VCaP (cell line): ENCODE measurements at regions not wholly inside any gene's neighbourhood (a gene's known extent, or its start where the extent isn't known, plus 50 kb on each side); places are given as distances from the start of the nearest gene placed in this dataset.
A peak's percentile ranks its signal among the peaks of the same experiment; 100 is the strongest.

Source experiments
- H3K27ac ChIP-seq: fragments of 450-650 bp; 2 replicates; pipeline ENCODE4 v1.5.1; 2017
- TF ChIP-seq, protein P1 (sequence below): fragments of 450-650 bp; conservative IDR thresholded peaks from 2 replicates; pipeline ENCODE4 v1.5.1; 2017; ENCODE audit warnings: mild to moderate bottlenecking, moderate library complexity

- no peak overlapping the region; the same call in 1 of the 2 replicates for H3K27ac ChIP-seq
- TF ChIP-seq, protein P1, sequence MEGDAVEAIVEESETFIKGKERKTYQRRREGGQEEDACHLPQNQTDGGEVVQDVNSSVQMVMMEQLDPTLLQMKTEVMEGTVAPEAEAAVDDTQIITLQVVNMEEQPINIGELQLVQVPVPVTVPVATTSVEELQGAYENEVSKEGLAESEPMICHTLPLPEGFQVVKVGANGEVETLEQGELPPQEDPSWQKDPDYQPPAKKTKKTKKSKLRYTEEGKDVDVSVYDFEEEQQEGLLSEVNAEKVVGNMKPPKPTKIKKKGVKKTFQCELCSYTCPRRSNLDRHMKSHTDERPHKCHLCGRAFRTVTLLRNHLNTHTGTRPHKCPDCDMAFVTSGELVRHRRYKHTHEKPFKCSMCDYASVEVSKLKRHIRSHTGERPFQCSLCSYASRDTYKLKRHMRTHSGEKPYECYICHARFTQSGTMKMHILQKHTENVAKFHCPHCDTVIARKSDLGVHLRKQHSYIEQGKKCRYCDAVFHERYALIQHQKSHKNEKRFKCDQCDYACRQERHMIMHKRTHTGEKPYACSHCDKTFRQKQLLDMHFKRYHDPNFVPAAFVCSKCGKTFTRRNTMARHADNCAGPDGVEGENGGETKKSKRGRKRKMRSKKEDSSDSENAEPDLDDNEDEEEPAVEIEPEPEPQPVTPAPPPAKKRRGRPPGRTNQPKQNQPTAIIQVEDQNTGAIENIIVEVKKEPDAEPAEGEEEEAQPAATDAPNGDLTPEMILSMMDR: peak; percentile 88
Observed at GRCh38 chr12:19572920-19573558, 133.7 kb downstream of the AEBP2 start.

- TF ChIP-seq, protein P1: no peak
- no peak overlapping the region; the same call in 1 of the 2 replicates for H3K27ac ChIP-seq
Observed at GRCh38 chr12:19573866-19574265, 134.6 kb downstream of the AEBP2 start.

DNA sequence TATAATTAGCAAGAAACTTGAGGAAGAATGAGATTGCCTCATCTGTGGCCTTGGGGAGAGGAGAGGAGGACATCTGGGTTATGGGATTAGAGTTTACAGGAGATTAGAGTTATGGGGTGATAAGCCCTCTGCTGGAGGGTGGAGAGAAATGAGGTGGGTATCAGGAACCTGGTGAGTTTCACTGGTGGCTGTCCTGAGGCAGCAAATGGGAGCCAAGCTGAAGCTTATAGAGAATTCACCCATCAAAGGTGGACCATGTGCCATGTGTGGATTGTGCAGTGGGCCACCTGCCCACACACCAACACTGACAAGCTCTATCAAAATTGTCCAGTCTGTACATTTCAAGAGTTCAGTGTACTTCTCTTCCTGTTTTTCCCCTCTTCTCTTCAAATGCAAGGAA, 135.3 kb downstream of the AEBP2 start:
- TF ChIP-seq, protein P1: no peak
- no peak overlapping the region for H3K27ac ChIP-seq

GRCh38 chr12:19575337-19576243, 136.3 kb downstream of the AEBP2 start:
- H3K27ac ChIP-seq: peak overlapping the region; percentile 56
- TF ChIP-seq, protein P1: no peak

DNA sequence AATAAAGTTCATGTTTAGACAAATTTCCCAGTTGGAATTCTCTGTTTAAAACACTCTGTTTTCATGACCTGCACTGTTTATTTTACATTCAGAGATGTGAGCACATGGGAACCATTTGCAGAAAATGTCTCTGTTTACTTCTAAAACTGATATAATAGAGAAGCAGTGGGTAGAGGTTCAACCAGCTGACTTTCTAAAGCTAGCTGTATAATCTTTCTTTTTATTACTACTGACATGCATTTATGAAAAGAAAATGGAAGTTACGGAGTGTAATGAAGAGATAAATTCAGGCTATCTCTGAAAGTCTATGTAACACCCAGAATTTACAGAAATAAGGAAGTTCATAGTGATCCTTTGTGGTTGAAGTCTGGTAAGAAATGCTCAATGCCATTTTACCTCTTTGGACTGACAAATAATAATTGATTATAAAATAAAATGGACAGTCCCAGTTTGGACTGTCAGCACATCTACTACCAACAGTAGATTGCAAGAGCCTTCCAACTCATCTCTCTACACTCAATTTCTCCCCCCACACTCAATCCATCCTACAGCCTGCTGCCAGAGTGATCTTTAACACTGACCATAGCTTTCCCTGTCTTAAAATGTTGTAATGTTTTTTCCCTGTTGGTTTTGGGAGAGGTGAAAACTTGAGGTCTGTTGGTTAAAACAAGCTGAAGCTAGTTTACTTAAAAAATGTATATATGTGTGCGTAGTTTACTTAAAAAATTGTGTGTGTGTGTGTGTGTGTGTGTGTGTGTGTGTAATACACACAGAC, 137.4 kb downstream of the AEBP2 start:
- H3K27ac ChIP-seq: peak overlapping the region; percentile 56
- TF ChIP-seq, protein P1: no peak

GRCh38 chr12:19577281-19577530, 137.9 kb downstream of the AEBP2 start:
- H3K27ac ChIP-seq: no peak overlapping the region
- TF ChIP-seq, protein P1: no peak

DNA sequence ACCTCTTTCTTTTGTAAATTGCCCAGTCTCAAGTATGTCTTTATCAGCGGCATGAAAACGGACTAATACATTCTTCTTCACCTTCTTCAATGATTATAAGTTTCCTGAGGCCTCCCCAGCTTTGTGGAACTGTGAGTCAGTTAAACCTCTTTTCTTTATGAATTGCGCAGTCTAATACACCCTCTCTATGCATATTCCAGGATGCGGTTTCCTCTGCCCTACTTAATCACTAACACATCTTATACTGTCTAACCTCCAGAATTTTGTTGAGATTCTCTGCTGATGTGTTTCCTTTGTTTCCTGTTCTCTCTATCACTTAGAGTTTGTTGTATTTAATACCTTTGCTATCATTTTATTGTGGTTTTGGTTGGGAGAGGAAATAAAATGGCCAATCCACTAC, 145.4 kb downstream of the AEBP2 start:
- H3K27ac ChIP-seq: no peak overlapping the region
- TF ChIP-seq, protein P1: no peak
